ENCODE measurements at regions not wholly inside any gene's neighbourhood (a gene's known extent, or its start where the extent isn't known, plus 50 kb on each side); places are given as distances from the start of the nearest gene placed in this dataset.
"Not testable (repeated sequence)": the region's sequence is repeated elsewhere in the genome, so short reads cannot be mapped to it uniquely, and the experiment has no call there.

DNA sequence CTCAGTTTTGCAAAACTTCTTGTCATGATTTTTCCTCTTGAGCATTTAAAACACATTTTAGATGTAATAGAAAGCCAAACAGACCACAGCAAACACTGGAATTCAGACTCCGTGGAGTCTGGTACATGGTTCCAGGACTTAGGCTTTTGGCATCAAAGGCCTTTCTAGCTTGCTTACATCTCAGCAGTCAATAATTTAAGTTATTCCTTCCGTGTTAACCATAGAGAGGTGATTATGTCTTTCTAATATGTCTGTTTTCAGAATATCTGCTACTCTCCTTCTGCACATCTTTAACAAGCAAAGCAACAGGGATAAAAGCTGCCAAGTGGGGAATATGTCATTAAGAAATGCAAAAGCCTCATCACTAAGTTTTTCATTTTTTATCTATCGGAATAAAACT is 171.7 kb upstream of the CRBN start:
- Histone ChIP-seq H3K27me3 (ENCODE audit: low read depth, low read length) (no peaks in the 10 kb centered on the region), H3K36me3 (replicated peaks; ENCODE audit: low read depth, low read length) (no peaks in the 10 kb centered on the region), H2AFZ (ENCODE audit: low read depth, low read length) (no peak overlapping the region), H3K79me2 (ENCODE audit: low read length) (no peaks in the 10 kb centered on the region), H3K27ac (ENCODE audit: low read length) (no peak overlapping the region), H3K4me3 (ENCODE audit: low read length) (no peak overlapping the region), H3K9me3 (ENCODE audit: insufficient read depth, low read length) (no peaks in the 10 kb centered on the region), H3K9ac (ENCODE audit: low read length) (no peak overlapping the region), H3K4me2 (ENCODE audit: low read length) (no peak overlapping the region), H3K4me1 (ENCODE audit: low read length) (no peaks in the 10 kb centered on the region), H4K20me1 (ENCODE audit: insufficient read depth, low read length) (no peaks in the 10 kb centered on the region)
- TF ChIP-seq EZH2phosphoT487 (IDR thresholded peaks at IDR 0.05; ENCODE audit: low read depth): no peak
- TF ChIP-seq, protein P1, sequence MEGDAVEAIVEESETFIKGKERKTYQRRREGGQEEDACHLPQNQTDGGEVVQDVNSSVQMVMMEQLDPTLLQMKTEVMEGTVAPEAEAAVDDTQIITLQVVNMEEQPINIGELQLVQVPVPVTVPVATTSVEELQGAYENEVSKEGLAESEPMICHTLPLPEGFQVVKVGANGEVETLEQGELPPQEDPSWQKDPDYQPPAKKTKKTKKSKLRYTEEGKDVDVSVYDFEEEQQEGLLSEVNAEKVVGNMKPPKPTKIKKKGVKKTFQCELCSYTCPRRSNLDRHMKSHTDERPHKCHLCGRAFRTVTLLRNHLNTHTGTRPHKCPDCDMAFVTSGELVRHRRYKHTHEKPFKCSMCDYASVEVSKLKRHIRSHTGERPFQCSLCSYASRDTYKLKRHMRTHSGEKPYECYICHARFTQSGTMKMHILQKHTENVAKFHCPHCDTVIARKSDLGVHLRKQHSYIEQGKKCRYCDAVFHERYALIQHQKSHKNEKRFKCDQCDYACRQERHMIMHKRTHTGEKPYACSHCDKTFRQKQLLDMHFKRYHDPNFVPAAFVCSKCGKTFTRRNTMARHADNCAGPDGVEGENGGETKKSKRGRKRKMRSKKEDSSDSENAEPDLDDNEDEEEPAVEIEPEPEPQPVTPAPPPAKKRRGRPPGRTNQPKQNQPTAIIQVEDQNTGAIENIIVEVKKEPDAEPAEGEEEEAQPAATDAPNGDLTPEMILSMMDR (IDR thresholded peaks at IDR 0.05; ENCODE audit: low read depth, low read length): no peak

DNA sequence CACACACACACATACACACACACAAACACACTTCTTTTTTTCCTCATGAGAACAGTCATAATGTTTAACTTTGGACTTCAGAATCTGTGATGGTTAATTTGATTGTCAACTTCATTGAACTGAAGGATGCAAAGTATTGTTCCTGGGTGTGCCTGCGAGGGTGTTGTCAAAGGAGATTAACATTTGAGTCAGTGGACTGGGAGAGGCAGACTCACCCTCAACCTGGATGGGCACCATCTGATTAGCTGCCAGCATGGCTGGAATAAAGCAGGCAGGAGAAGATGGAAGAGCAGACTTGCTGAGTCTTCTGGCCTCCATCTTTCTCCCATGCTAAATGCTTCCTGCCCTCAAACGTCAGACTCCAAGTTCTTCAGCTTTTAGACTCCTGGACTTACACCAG is 167.6 kb upstream of the CRBN start:
- H3K9me3 ChIP-seq (ENCODE audit: insufficient read depth, low read length); H3K9ac ChIP-seq (ENCODE audit: low read length); H3K27ac ChIP-seq (ENCODE audit: low read length); H3K4me2 ChIP-seq (ENCODE audit: low read length); H3K4me3 ChIP-seq (ENCODE audit: low read length); H3K27me3 ChIP-seq (ENCODE audit: low read depth, low read length); H4K20me1 ChIP-seq (ENCODE audit: insufficient read depth, low read length); H3K79me2 ChIP-seq (ENCODE audit: low read length); H3K36me3 ChIP-seq (replicated peaks; ENCODE audit: low read depth, low read length); H2AFZ ChIP-seq (ENCODE audit: low read depth, low read length); H3K4me1 ChIP-seq (ENCODE audit: low read length): not testable (repeated sequence)

DNA sequence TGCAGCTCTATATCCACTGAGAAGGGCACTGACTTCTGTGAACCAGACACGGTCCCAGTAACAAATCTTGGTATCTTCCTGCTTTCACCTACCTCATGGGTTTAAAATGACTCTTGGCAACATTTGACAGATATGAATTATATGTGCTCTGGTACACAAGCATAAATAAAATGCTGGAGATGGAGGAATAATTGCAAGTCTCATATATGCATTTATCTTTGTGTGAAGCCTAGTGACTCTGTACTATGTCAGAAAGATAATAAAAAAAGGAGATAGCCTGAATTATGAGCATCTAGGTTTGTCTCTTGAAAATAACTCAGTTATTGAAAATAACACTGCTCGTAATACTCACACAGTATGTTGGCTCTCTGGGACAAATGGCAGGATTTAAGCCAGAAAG is 167.1 kb upstream of the CRBN start:
- Histone ChIP-seq H3K79me2 (ENCODE audit: low read length) (no peaks in the 10 kb centered on the region), H3K4me1 (ENCODE audit: low read length) (no peaks in the 10 kb centered on the region), H3K27ac (ENCODE audit: low read length) (no peak overlapping the region), H3K9me3 (ENCODE audit: insufficient read depth, low read length) (no peaks in the 10 kb centered on the region), H2AFZ (ENCODE audit: low read depth, low read length) (no peak overlapping the region), H3K9ac (ENCODE audit: low read length) (no peak overlapping the region), H3K27me3 (ENCODE audit: low read depth, low read length) (peaks cover 9% of the 10 kb centered on the region; the same call in 1 of the 2 replicates), H3K4me2 (ENCODE audit: low read length) (no peak overlapping the region), H4K20me1 (ENCODE audit: insufficient read depth, low read length) (no peaks in the 10 kb centered on the region), H3K36me3 (replicated peaks; ENCODE audit: low read depth, low read length) (no peaks in the 10 kb centered on the region), H3K4me3 (ENCODE audit: low read length) (no peak overlapping the region)
- TF ChIP-seq, protein P1 (IDR thresholded peaks at IDR 0.05; ENCODE audit: low read depth, low read length): no peak
- TF ChIP-seq EZH2phosphoT487 (IDR thresholded peaks at IDR 0.05; ENCODE audit: low read depth): no peak

DNA sequence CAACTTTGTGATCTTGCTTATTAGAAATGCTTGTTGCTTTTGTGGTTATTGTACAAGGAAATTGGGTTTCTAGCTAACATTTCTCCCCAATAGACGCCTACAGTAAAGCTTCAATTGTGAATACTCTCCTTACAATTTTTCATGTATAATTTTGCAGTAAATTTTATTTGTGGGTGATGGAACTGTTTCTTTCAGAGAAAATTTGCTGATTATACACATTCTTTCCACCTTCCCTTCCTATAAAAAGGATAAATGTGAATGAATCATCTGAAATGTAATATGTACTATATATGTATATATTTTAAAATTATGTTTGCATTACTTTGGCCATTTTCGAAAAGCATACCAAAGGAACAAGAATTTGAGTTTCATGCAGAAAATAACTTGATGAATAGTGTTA is 162.7 kb upstream of the CRBN start:
- Histone ChIP-seq H3K4me3 (ENCODE audit: low read length) (no peak overlapping the region), H3K36me3 (replicated peaks; ENCODE audit: low read depth, low read length) (no peaks in the 10 kb centered on the region), H2AFZ (ENCODE audit: low read depth, low read length) (no peak overlapping the region), H3K27me3 (ENCODE audit: low read depth, low read length) (peaks cover 9% of the 10 kb centered on the region; the same call in 1 of the 2 replicates), H3K4me1 (ENCODE audit: low read length) (no peaks in the 10 kb centered on the region), H3K27ac (ENCODE audit: low read length) (no peak overlapping the region), H3K9me3 (ENCODE audit: insufficient read depth, low read length) (no peaks in the 10 kb centered on the region), H3K4me2 (ENCODE audit: low read length) (no peak overlapping the region), H3K9ac (ENCODE audit: low read length) (no peak overlapping the region), H4K20me1 (ENCODE audit: insufficient read depth, low read length) (no peaks in the 10 kb centered on the region), H3K79me2 (ENCODE audit: low read length) (no peaks in the 10 kb centered on the region)
- TF ChIP-seq, protein P1 (IDR thresholded peaks at IDR 0.05; ENCODE audit: low read depth, low read length): no peak
- TF ChIP-seq EZH2phosphoT487 (IDR thresholded peaks at IDR 0.05; ENCODE audit: low read depth): no peak
